Smooth muscle cell (in vitro differentiated cells): ENCODE measurements at regions not wholly inside any gene's neighbourhood (a gene's known extent, or its start where the extent isn't known, plus 50 kb on each side); places are given as distances from the start of the nearest gene placed in this dataset.

ENCODE experiments used
- DNase-seq: peaks from one replicate; lab custom pipeline; 2025; ENCODE audit not compliant: unreplicated experiment; lab: John Stamatoyannopoulos, UW
- H2AFZ ChIP-seq: fragments of 200-600 bp; sonication (generic); 2 replicates; pipeline ENCODE4 v1.6.0; 2016; ENCODE audit warnings: antibody characterized with exemption, low read depth, mild to moderate bottlenecking
- H3F3A ChIP-seq: fragments of 200-600 bp; sonication (generic); 2 replicates; pipeline ENCODE4 v1.6.0; 2017; ENCODE audit warnings: antibody characterized with exemption, low read depth
- H3K27ac ChIP-seq: fragments of 200-600 bp; sonication (generic); 2 replicates; pipeline ENCODE4 v1.5.1; 2016; ENCODE audit warnings: low read depth, mild to moderate bottlenecking
- H3K27me3 ChIP-seq: fragments of 200-600 bp; sonication (generic); 2 replicates; pipeline ENCODE4 v1.6.1; 2016; ENCODE audit warnings: low read depth, mild to moderate bottlenecking
- H3K36me3 ChIP-seq: fragments of 200-600 bp; sonication (generic); 2 replicates; pipeline ENCODE4 v1.5.1; 2016; ENCODE audit warnings: low read depth
- H3K4me1 ChIP-seq: fragments of 200-600 bp; sonication (generic); 2 replicates; pipeline ENCODE4 v1.5.1; 2016; ENCODE audit warnings: low read depth
- H3K4me2 ChIP-seq: fragments of 200-600 bp; sonication (generic); 2 replicates; pipeline ENCODE4 v1.6.0; 2016; ENCODE audit warnings: mild to moderate bottlenecking
- H3K4me3 ChIP-seq: fragments of 200-600 bp; sonication (generic); 2 replicates; pipeline ENCODE4 v1.5.1; 2016; ENCODE audit warnings: mild to moderate bottlenecking
- H3K79me2 ChIP-seq: fragments of 200-600 bp; sonication (generic); 2 replicates; pipeline ENCODE4 v1.6.0; 2016; ENCODE audit warnings: low read depth, mild to moderate bottlenecking
- H3K9ac ChIP-seq: fragments of 200-600 bp; sonication (generic); 2 replicates; pipeline ENCODE4 v1.6.0; 2016; ENCODE audit warnings: low read depth
- H3K9me3 ChIP-seq: fragments of 200-600 bp; sonication (generic); replicated peaks from 2 replicates; pipeline ENCODE4 v1.5.1; 2016; ENCODE audit warnings: low read depth
- H4K20me1 ChIP-seq: fragments of 200-600 bp; sonication (generic); 2 replicates; pipeline ENCODE4 v1.6.0; 2016; ENCODE audit warnings: low read depth
- CTCF ChIP-seq: fragments of 200-600 bp; sonication (generic); IDR thresholded peaks from 2 replicates; pipeline ENCODE4 v1.5.1; 2017; ENCODE audit warnings: borderline replicate concordance, mild to moderate bottlenecking, antibody characterized with exemption; ENCODE audit not compliant: insufficient read depth, poor library complexity, severe bottlenecking
- WGBS: methylation state at CpG from one replicate; pipeline ENCODE4 v1.1.7; 2016; ENCODE audit warnings: low lambda C conversion rate; 5-methylcytosine and 5-hydroxymethylcytosine counted together

GRCh38 chr6:102352552-102352951 is 959.0 kb downstream of the GRIK2 start:
- no peak for TF ChIP-seq CTCF
- Histone ChIP-seq H3K4me1 (no peaks in the 10 kb centered on the region), H3K9me3 (no peaks in the 10 kb centered on the region), H3K4me3 (no peak overlapping the region), H4K20me1 (no peaks in the 10 kb centered on the region), H3K27me3 (no peaks in the 10 kb centered on the region), H3K27ac (no peak overlapping the region), H3K9ac (no peak overlapping the region), H3K4me2 (no peak overlapping the region), H3K36me3 (no peaks in the 10 kb centered on the region), H3F3A (no peaks in the 10 kb centered on the region), H2AFZ (no peak overlapping the region), H3K79me2 (no peaks in the 10 kb centered on the region)
- 94% methylated on average over 5 of the region's 5 CpGs for WGBS
- no peak for DNase-seq

GRCh38 chr6:102344769-102345168 is 951.3 kb downstream of the GRIK2 start:
- H3F3A ChIP-seq = no peaks in the 10 kb centered on the region
- TF ChIP-seq CTCF = no peak
- H2AFZ ChIP-seq = no peak overlapping the region
- H3K9ac ChIP-seq = no peak overlapping the region
- no peaks in the 10 kb centered on the region for H4K20me1 ChIP-seq
- no peaks in the 10 kb centered on the region for H3K27me3 ChIP-seq
- no peaks in the 10 kb centered on the region for H3K9me3 ChIP-seq
- no peak overlapping the region for H3K4me2 ChIP-seq
- 86% methylated on average over 2 of the region's 2 CpGs for WGBS
- no peak overlapping the region for H3K27ac ChIP-seq
- DNase-seq = no peak
- no peaks in the 10 kb centered on the region for H3K4me1 ChIP-seq
- H3K4me3 ChIP-seq = no peak overlapping the region
- no peaks in the 10 kb centered on the region for H3K79me2 ChIP-seq
- H3K36me3 ChIP-seq = no peaks in the 10 kb centered on the region

- DNase-seq = no peak
- TF ChIP-seq CTCF = no peak
- WGBS = 91% methylated on average over 4 of the region's 4 CpGs
- no peak overlapping the region for H3K27ac ChIP-seq
- no peaks in the 10 kb centered on the region for H4K20me1 ChIP-seq
- H3K4me3 ChIP-seq = no peak overlapping the region
- H3K9me3 ChIP-seq = no peaks in the 10 kb centered on the region
- H3K4me1 ChIP-seq = no peaks in the 10 kb centered on the region
- no peaks in the 10 kb centered on the region for H3K79me2 ChIP-seq
- no peaks in the 10 kb centered on the region for H3F3A ChIP-seq
- H2AFZ ChIP-seq = no peak overlapping the region
- no peaks in the 10 kb centered on the region for H3K36me3 ChIP-seq
- no peaks in the 10 kb centered on the region for H3K27me3 ChIP-seq
- no peak overlapping the region for H3K4me2 ChIP-seq
- H3K9ac ChIP-seq = no peak overlapping the region
Measured at GRCh38 chr6:102340311-102340710, 946.8 kb downstream of the GRIK2 start.

- H2AFZ ChIP-seq = no peak overlapping the region
- H3K27ac ChIP-seq = no peak overlapping the region
- no peaks in the 10 kb centered on the region for H3F3A ChIP-seq
- H3K4me2 ChIP-seq = no peak overlapping the region
- no peaks in the 10 kb centered on the region for H3K4me1 ChIP-seq
- TF ChIP-seq CTCF = no peak
- no peaks in the 10 kb centered on the region for H3K36me3 ChIP-seq
- no peak overlapping the region for H3K9ac ChIP-seq
- no peak overlapping the region for H3K4me3 ChIP-seq
- 96% methylated on average over 8 of the region's 8 CpGs for WGBS
- H3K27me3 ChIP-seq = no peaks in the 10 kb centered on the region
- no peaks in the 10 kb centered on the region for H3K9me3 ChIP-seq
- H3K79me2 ChIP-seq = no peaks in the 10 kb centered on the region
- no peaks in the 10 kb centered on the region for H4K20me1 ChIP-seq
- no peak for DNase-seq
Measured at GRCh38 chr6:102333736-102334135, 940.2 kb downstream of the GRIK2 start.
